HG03469 (cell line): ENCODE measurements at regions not wholly inside any gene's neighbourhood (a gene's known extent, or its start where the extent isn't known, plus 50 kb on each side); places are given as distances from the start of the nearest gene placed in this dataset.
"Not testable (repeated sequence)": the region's sequence is repeated elsewhere in the genome, so short reads cannot be mapped to it uniquely, and the experiment has no call there.

Experiments
- ATAC-seq: cut with Tn5 transposase; IDR thresholded peaks from one replicate; pipeline ENCODE4 v1.9.1; 2021; ENCODE audit warnings: mild to moderate bottlenecking, moderate library complexity, moderate number of reproducible peaks; ENCODE audit not compliant: unreplicated experiment

GRCh38 chr21:7828260-7828659 lies 2693.1 kb upstream of the TPTE start:
- ATAC-seq: not testable (repeated sequence)

- not testable (repeated sequence) for ATAC-seq
Observed at GRCh38 chr21:7829411-7829810, 2692.0 kb upstream of the TPTE start.

GRCh38 chr21:7837315-7837714 lies 2684.1 kb upstream of the TPTE start:
- not testable (repeated sequence) for ATAC-seq

- not testable (repeated sequence) for ATAC-seq
Observed at GRCh38 chr21:7853426-7853825, 2668.0 kb upstream of the TPTE start.

- ATAC-seq: not testable (repeated sequence)
Observed at GRCh38 chr21:7853836-7854235, 2667.5 kb upstream of the TPTE start.
